GM13977 (cell line): ENCODE measurements at regions not wholly inside any gene's neighbourhood (a gene's known extent, or its start where the extent isn't known, plus 50 kb on each side); places are given as distances from the start of the nearest gene placed in this dataset.
A peak's percentile ranks its signal among the peaks of the same experiment; 100 is the strongest.

Experiments
- DNase-seq: peaks from one replicate; pipeline ENCODE4 v3.0.0; 2012; ENCODE audit warnings: low spot score
- in situ Hi-C: fragments of 300-500 bp; cut with MboI; formaldehyde crosslinking; loops from one replicate; pipeline ENCODE4 v1.12.0; 2022; ENCODE audit warnings: low sequenced_read_pairs, low pct_unique_long_range_greater_than_20kb, mixed read lengths, inconsistent platforms; ENCODE audit not compliant: unreplicated experiment
- TF ChIP-seq, protein P1 (sequence below): IDR thresholded peaks from 2 replicates; pipeline ENCODE4 v1.5.1; 2012; ENCODE audit warnings: mild to moderate bottlenecking, control low read depth; ENCODE audit not compliant: insufficient read depth; ENCODE audit errors: extremely low read depth, missing control alignments

DNA sequence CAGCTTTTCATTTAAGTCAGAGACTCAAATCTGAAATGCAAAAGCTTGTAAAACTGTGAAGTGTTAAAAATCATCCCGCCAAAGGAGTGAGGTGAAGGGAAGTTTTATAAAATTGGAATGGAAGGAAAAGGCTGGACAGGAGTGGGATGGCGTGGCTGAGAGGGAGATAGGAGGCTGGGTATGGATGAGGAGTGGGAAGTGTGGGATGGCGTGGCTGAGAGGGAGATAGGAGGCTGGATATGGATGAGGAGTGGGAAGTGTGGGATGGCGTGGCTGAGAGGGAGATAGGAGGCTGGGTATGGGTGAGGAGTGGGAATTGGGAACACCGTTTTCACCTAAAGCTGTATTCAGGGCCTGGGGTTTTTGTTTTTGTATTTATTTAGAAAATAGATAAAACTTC is 59.4 kb upstream of the NKX2-2 start:
- TF ChIP-seq, protein P1, sequence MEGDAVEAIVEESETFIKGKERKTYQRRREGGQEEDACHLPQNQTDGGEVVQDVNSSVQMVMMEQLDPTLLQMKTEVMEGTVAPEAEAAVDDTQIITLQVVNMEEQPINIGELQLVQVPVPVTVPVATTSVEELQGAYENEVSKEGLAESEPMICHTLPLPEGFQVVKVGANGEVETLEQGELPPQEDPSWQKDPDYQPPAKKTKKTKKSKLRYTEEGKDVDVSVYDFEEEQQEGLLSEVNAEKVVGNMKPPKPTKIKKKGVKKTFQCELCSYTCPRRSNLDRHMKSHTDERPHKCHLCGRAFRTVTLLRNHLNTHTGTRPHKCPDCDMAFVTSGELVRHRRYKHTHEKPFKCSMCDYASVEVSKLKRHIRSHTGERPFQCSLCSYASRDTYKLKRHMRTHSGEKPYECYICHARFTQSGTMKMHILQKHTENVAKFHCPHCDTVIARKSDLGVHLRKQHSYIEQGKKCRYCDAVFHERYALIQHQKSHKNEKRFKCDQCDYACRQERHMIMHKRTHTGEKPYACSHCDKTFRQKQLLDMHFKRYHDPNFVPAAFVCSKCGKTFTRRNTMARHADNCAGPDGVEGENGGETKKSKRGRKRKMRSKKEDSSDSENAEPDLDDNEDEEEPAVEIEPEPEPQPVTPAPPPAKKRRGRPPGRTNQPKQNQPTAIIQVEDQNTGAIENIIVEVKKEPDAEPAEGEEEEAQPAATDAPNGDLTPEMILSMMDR, result no peak
- in situ Hi-C loops, result no loop called here
- no peak for DNase-seq

DNA sequence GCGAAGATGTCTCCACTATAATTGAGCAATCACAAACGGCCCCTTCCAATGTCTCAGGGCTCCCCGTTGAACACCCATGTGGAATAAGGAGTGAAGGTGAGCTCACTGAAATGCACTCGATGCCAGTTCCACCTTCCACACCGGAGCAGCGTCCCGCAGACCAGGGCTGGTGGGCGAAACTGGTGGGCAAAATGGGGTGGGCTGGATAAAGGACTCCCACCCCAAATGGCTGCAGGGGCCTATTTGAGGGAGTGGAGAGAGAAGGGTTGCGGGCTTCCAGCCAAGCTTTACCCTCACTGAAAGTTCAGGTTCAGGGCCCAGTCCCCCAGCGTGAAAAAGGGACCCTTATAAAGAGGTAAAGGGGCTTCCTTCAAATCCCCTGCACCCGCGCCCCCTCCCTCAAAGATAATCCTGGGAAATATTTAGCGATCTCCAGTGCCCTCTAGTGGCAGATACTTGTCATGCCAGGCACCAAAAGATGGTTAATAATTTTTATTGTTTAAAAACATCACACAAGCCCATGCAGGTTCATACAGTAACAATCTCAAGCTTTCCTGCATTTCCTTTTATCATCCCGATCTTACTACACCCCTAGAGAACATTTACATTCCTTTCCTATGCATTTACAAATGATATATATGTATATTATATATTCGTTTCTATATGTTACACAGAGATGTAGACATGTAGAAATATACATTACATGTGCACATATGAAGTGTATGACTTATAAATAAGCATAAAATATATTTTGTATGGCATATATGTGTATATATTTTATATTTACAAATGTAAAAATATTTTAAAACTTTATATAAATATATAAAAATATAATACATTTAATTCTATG is 58.2 kb upstream of the NKX2-2 start:
- TF ChIP-seq, protein P1, result peak; percentile 79
- DNase-seq, result peak; percentile 32

DNA sequence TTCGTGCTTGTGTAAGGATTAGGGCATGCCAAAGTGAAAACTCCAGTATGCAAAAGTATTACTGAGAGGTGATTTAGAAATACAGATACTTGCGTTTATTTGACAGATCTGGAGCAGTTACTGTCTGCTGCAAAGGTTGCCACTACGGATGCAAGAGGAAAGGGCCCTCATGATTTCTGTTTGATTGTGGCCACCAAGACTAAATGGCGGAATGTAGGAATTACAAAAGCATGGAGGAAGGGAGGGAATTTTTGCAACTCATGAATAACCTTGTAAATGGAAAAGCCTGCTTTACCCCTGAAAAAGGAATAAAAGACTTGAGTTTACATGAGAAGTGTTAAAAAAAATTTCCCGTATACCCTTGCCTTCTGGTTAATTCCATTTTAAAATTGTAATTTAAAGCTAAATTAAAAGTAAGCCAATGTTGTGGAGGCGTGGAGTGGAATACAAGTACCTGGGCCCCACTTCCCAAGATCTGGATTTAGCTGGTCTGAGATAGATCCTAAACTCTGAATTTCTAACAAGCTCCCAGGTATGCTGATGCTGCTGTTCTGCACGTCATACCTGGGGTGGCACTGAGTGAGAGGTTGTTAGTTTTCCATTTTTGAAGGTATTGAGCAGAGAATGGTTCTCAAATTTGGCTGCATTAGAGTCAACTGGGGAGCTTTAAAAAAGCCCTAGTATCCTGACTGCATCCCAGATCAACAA is 56.6 kb upstream of the NKX2-2 start:
- DNase-seq, result no peak
- in situ Hi-C loops, result no loop called here
- TF ChIP-seq, protein P1, result no peak

More for the DNA sequence above, 58.2 kb upstream of the NKX2-2 start:
- in situ Hi-C loops, result no loop called here

DNA sequence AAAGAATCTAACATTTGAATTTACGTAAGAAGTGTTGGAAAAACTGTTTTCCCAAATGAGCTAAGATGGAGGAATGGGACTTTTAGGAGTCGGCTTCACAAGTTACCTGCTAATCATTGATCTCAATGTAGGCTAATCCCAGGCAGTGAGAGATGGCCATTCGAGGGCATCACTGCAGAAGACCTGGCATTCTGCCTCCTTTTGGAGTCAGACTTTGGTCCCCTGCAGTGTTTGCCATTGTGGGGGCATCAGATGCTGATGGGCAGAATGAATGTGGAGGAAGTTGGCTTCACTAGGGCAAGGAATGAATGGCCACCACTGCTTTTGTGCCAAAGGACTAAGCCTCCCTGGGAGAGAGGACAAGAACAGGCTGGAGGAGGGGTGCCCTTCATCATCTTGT is 55.7 kb upstream of the NKX2-2 start:
- in situ Hi-C loops, result no loop called here
- TF ChIP-seq, protein P1, result no peak
- DNase-seq, result no peak

DNA sequence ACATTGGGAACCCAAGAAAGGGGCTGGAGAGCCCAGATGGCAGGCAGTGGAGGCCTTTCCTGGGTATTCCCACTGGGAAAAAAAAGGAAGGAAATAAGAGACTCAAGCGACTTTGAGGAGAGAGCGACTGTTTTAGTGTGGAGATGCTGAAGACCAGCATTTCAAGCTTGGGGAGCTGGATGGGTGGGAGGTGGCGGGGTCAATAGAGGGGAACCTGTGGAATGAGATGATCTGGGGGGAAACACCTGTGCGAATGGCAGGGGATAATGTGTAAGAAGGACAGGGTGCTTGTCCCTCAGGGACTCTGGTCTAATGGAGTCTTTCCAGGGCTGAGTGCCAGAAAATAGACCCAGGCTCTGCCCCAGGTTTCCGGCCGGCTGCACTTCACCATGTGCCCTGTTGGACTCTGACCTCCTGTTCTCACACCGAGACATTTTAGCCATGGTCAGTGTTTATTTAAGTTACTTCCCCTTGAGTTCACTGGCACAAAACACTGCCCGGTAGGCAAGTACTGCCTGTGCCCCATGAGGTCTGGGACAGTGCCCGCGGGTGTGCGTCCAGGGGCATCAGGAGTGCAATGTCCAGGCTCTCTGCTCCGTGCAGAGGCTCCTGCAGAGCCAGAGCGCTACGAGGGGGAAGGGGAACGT is 50.4 kb upstream of the NKX2-2 start:
- in situ Hi-C loops, result no loop called here
- DNase-seq, result no peak
- TF ChIP-seq, protein P1, result no peak
